Left kidney (tissue), 1 donor: ENCODE measurements at regions not wholly inside any gene's neighbourhood (a gene's known extent, or its start where the extent isn't known, plus 50 kb on each side); places are given as distances from the start of the nearest gene placed in this dataset.
"Not testable (repeated sequence)": the region's sequence is repeated elsewhere in the genome, so short reads cannot be mapped to it uniquely, and the experiment has no call there.

Experiments used
- DNase-seq: peaks from one replicate; pipeline ENCODE4 v3.0.0-alpha.2; 2013

DNA sequence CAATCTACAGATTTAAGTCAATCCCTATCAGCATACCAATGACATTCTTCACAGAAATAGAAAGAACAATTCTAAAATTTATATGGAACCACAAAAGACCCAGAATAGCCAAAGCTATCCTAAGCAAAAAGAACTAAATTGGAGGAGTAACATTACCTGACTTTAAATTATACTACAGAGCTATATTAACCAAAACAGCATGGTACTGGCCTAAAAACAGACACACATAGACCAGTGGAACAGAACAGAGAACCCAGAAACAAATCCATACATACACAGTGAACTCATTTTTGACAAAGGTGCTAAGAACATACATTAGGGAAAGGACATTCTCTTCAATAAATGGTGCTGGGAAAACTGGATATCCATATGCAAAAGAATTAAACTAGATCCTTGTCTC lies 68.6 kb upstream of the HES1 start:
- DNase-seq, result not testable (repeated sequence)

DNA sequence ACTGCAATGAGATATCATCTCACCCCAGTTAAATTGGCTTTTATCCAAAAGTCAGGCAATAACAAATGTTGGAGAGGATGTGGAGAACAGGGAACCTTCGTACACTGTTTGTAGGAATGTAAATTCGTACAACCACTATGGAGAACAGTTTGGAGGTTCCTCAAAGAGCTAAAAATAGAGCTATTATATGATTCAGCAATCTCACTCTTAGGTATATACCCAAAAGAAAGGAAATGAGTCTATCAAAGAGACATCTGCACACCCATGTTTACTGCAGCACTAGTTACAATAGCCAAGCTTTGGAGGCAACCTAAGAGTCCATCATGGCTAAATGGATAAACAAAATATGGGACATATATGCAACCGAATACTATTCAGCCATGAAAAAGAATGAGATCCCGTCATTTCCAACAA lies 68.0 kb upstream of the HES1 start:
- no peak for DNase-seq

DNA sequence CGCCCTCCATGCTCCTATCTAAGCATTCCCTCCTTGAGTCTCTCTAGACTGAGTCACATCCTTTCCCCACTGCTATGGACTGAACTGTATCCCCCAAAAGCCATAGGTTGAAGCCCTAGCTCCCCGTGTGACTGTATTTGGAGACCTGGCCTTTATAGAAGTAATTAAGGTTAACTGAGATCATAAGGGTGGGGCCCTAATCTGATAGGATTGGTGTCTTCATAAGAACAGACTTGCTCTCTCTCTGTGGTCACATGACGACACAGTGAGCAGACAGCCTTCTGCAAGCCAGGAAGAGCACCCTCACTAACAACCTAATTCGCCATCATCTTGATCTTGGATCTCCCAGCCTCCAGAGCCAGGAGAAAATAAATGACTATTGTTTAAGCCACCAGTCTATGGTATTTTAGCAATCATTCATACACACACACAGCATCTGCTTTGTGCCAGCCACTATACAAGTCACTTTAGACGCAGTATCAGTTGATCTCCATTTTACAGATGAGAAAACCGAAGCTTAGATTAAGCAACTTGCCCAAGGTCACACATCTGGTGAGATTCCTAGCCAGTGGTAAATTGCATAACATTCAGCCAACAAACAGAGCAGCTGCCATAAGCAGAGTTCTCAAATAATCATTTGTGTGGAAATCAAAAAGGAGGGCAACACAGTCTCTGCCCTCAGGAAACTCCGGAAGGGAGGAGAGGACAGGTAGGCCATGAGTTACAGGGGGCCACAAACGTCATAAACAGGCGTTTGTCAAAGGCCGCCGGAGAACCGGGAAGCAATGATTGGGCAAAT lies 66.3 kb upstream of the HES1 start:
- DNase-seq, result no peak

DNA sequence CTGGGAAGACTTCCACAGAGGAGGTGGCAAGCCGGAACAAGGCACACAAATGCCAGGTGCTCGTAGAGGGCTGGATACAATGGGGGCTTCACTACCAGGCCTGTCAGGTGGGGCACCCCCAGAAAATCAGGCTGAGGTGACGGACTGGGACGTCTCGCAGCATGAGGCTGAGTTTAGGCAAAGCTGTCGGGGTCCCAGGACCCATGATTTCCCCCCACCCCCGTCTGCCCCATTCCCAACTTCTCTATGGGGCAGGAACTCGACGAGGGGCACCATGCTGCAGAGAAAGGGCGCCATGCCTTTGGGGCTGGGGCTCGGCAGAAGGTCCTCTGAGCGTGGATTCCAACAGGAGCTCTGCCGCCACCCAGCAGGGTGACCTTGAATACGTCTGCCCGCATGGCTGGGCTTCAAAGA lies 65.7 kb upstream of the HES1 start:
- no peak for DNase-seq

DNA sequence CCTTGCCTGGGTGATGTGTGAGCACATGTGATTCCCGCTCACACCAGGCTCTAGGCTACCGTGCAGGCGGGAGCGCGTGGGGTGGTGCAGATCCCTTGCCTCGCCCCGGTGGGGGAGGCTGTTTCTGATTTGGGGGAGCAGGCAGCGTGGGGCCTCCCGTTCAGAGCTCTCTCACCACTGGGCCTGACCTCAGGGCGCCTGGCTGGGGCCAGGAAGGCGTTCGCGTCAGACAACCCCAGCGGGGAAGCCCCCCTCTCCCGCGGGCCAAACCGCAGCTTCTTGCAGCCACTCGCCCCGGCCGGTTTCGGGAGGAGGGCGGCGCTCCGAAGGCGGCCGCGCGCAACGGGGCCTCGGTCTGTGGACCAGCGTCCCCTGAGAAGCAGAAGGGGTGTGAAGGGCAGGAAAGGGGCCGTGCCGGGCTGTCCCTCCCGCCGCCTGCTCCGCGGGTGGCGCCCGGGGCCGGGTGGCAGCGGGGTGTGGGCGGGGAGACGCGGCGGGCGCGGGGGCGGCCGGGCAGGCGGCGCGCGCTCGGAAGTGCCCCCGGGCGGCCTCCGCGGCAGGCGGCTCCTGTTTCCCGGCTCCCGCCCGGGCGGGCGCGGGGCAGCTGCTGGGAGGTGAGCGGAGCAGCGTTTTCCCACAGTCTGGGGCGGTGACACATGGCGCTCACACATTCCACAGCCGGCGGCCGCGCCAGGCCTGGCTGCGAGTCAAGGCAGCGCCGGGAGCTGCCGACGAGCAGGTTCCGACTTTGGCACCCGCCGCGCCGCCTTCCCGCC lies 65.1 kb upstream of the HES1 start:
- DNase-seq, result peak; percentile 82

DNA sequence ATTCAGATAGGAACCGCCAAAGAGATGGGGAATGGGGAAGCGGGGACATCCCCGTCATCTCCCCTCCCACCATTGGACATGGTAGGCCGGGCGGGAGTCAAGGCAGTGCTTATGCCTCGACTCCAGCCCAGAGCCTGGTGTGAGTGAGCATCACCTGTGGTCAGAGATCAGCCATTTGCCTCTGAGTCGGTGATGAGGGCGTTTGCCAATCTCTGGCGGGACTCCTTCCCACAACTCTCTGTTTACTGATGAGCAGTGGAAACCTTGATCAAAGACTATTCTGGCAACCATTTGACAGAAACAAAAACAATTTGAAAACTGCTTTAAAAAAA lies 63.9 kb upstream of the HES1 start:
- DNase-seq, result no peak

DNA sequence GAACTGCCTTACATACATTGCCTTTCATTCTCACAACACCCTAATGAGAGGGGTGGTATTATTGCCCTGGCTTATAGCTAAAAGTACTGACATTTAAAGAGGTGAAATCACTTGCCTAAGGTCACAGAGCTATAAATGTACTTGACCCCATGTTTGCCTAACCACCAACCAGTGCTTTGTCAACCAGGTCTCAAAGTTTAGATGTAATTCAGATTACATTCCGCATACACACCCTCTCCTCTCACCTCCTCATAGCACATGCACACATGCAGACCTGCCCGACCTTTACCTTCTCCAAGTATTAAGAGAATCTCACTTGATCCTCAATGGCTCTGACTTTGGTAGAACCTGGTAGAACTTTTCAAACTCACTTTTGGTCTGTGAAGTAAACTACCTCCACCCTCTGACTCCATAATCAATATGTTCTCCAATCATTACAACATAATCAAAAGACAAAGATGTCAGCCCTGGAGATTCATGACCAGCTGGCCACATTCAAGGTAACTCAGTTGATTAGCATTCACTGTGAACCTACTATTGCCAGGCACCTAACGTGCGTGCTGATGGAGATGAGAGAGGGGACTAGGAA lies 63.2 kb upstream of the HES1 start:
- no peak for DNase-seq

DNA sequence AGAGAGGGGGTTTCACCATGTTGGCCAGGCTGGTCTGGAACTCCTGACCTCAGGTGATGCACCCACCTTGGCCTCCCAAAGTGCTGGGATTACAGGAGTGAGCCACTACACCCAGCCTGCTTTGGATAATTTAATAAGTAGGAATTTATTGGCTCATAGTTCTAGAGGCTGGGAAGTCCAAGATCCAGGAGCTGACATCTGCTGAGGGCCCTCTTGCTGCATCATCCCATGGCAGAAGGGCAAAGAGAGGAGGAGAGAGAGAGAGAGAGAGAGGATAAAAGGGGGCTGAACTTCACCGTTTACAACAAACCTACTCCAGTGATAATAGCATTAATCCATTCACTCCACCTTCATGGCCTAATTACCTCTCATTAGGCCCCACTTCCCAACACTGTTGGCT lies 62.0 kb upstream of the HES1 start:
- DNase-seq, result no peak

DNA sequence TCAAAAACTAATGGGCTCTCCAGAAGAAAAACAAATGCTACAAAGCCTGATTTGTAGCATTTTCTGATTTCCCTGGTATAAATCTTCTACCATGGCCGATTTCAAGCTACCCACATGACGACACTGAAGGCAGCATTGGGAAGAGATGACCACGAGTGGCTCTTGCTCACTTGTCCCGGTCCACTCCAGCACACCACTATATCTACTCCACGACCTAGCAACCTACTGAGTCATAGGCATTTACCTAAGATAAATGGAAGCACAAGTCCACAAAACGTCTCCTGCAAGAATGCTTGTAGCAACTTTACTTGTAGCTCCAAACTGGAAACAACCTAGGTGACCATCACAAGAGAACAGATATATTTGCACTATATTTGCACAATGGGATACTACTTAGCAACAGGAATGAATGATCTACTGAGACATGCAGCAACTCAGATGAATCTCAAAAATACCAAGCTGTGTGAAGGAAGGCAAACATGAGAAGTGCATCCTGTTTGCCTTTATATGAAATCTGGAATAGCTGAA lies 60.8 kb upstream of the HES1 start:
- DNase-seq, result no peak

DNA sequence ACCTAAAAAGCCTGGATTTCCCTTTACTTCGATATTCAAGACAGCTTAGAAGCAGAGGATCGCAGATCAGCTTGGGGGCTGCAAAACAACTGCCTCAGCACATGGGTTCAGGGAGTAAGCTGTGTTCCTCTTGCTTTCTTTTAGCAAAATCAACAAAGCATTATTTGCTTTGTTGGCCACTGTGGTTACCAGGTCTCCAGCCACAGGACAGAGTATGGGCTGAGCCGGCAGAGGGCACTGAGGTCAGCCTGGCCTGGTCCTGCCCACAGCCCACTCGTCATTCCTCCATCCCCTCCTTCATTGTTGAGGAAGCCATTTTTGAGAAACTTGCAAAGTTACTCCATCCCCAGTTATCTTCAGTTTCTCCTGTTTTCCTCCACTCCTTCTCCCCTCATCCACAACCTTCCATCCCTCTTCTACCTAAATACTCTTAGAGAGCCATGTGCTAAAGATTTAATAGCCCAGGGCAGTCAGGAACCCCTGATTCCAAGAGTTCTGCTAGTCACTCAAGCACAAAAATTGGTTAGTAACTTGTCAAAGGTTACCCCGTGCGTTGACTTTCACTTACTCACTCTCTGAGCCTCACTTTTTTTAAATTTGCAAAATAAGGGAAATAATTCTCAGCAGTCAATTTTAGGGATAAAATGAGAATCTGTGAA lies 60.0 kb upstream of the HES1 start:
- DNase-seq, result no peak

DNA sequence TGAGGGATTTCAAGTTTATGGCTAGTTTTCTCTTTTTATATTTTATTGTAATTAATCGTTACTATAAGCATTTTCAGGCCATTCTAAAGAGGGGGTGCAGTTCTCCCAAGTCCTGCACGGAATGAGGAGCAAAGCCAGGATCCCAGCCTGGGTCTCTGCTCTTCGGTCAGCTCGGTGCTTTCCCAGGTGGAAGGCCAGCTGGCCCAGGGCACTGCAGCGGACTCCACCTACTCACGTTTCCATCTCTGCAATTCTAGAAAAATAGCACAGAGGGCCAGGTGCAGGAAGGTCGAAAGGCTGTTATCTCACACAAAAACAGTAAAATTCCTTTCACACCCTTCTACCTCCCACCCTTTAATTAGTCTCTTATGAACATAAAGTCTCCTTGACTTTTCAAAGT lies 59.5 kb upstream of the HES1 start:
- no peak for DNase-seq

DNA sequence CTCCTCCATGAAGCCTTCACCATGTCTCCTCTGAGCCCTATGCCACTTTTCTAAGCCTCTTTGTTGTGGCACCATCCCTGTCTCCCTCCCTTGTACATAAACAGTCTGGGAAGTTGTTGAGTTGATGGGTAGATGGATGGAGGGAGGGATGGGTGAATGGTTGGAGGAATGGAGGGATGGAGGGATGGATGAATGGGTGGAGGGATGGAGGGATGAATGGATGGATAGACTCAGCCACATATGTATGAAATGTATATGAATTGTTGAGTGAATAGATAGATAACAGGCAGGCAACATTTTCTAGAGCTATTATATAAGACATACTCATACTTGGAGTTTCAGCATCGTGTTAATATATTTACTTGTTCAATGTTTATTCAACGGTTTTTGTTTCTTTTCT lies 58.3 kb upstream of the HES1 start:
- DNase-seq, result no peak

DNA sequence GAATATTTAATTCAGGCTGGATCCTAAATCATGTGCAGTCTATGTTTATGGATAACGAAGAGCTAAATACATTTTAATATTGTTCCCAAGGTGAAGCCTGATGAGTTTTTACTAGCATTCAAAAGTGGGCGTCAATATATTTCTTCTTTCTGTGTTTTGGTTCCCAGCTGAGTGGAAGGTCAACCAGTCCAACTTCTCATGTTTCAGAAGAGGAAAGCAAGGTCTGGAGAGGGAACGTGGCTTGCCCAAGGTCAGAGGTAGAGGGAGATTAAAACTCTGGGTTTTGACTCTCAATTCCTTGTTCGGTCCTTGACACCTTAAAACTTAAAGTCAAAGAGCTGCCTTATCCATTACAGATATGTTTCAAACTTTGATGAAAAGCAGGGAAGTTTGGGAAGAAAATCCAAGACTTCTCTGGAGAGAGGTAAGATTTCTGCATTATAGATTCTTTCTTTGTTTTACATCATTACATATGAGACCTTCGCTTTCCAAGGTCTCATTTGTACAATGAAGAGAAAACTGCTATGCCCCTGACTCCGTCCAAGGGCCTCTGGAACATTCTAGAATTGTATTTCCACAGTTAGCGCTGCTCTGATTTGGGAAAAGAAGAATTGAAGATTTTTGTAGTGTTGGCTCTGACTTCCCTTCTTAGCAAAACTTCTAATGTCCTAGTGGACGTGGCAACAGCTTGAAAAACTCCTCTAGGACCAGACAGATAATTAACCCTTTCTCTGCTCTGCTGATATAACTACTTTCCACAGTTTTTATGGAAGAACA lies 57.7 kb upstream of the HES1 start:
- DNase-seq, result no peak

DNA sequence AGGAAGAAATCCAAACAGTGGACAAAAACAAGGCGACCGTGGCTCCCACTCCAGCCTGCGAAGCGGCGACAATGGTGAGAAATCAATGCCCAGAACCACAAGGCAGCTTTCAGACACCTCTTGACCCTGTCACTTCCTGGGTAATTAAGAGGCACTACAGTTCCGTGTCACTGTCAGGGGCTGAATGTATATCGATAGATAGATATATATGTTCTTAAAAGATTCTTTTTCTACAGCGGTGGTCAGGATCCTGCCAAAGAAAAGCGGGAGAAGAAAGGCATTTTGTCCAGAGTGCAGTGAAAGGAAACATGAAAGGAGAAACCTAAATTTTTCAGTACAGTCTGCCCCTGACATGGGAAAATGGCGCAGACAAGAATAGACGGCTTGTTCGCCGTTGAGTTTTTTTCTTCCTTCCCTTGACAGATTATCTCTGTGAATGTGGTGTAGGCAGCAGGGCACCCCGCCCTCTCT lies 56.2 kb upstream of the HES1 start:
- DNase-seq, result no peak

DNA sequence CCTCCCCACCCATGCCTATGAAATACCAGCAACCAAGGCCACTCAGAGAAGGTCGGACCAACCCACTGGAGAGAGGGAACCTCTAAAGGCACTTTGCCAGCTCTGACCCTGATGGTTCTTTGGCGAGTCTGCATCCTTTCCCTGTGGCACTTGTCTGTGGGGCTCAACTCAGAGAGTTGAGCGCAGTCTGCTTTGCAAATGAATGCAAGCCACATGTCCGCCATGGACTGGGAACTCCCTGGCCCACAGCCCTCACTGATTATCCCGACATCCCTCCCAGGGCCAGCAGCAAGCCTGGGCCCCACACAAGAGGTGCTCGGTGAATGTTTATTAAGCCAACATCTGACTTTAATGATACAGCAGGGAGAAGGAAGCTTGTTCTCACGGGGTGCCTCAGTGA lies 55.5 kb upstream of the HES1 start:
- no peak for DNase-seq

DNA sequence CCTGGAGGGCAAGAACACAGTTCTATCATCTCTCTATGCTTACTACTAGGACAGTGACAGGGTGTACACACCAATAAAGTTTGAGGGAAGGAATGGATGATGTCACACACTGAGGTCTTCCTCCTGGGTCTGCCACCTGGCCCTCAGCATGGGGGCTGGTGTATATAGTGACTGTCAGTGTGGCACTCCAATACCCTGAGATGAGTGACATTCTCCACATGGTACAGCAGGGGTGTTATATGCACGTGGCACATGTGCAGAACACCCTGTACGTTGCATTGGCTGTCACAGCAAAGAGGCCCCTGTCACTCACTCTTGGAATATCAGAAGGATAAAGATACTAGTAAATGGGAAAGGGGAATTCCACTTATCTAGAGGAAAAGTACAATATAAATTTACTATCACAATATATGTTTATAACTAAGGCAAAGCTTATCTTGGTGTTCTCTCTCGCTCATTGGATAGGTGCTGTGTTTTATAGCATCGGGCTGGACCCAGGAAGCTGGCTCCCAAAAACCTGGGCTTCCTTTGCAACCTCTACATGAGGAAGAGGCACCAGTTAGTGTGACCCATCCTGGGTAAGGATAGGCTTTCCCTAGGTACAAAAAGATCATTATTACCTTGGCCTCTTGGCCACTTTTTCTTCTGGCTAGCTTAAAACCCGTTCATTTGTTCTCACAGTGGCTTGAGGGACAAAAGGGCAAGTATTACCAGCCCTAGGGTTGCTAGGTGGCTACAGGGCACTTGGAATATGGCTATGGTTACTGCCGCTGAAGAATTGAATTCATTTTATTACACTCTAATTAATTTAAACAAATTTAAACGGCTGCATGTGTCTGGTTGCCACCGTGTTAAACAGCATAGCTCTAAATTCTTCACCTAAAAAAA lies 54.8 kb upstream of the HES1 start:
- no peak for DNase-seq

DNA sequence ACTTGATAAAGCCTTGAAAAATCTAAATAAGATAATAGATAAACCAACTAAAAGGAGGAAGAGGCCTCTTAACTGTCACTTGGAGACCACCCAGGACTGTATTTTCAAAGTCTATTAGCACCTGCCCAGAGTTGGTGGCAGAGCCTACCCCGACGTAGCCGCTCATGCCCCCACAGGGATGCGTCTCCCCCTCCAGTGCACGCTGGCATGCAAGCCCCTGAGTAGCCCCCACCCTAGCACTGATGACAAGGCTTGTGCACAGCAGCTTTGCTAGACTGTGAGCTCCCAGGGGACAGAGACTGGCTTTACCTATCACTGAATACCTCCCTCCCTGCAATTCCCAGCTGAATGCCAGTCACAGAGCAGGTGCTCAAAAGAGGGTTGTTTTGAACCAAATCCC lies 54.1 kb upstream of the HES1 start:
- no peak for DNase-seq

DNA sequence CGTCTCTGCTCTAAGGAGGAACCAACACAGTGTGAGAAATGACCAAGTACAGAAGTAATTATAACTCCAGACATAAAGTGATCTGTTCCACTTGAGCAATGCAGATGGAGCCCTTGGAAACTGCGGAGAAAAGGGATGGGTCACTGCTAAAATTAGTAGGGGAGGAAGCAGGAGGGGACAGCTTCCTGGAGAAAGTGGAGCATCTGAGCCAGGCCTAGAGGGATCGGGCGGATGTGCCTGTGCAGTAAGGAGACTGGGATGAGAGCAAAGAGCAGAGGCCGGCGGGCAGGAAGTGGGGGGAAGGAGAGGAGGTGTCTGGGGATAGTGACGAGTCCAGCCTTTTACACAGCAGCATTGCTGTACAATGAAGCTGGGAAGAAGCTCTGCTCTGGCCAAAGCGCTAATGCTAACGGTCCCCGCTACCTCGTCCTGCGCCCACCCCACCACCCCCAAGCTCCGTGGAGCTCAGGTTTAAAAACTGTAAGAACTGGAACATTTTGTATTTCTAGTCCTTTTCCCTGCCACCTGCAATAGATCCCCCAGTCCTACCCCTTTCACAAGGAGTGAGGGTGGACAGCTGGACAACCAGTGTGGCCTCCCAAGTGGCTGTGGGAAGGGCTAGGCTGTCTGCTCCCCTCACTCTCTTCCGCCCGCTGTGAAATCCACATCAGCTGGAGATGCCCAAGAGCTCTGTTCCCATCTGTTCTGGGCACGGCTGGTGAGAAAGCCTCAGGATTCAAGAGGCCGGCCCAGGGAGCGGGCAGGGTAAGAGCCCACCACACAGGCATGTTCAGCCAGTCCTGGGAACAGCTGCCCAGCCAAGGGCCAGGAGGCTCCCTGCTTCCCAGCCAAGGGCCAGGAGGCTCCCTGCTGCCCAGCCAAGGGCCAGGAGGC lies 53.0 kb upstream of the HES1 start:
- DNase-seq, result no peak

DNA sequence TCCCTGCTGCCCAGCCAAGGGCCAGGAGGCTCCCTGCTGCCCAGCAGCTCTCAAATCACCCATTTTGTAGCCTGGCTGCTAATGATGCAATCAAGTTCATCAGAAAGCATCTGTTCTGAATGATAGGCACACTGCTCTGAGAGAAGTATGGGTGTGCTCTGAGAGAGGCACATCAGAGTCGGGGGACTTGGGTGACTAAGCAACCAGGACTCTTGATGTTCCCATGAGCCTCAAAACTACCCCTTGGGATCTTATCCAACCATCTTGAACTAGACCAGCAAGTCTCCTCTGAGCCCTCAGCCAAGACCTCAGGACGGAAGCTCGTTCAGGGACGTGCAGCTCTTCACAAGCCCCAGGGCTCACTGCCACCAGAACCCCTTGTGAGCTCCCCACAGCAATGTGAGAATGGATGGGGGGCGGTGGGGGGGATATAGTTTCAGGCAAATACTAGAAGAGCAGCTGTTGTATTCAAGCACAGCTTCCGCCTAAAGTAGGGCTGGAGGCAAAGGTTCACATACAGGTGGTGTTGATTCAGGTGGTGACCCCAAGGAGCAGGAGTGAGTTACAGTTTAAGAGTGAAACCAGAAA lies 52.2 kb upstream of the HES1 start:
- DNase-seq, result no peak
